GM20000 (cell line): ENCODE measurements at regions not wholly inside any gene's neighbourhood (a gene's known extent, or its start where the extent isn't known, plus 50 kb on each side); places are given as distances from the start of the nearest gene placed in this dataset.
A peak's percentile ranks its signal among the peaks of the same experiment; 100 is the strongest.

Experiments used
- DNase-seq: peaks from one replicate; pipeline ENCODE4 v3.0.0; 2012; ENCODE audit warnings: low spot score
- TF ChIP-seq, protein P1 (sequence below): IDR thresholded peaks from 2 replicates; pipeline ENCODE4 v1.5.1; 2012; ENCODE audit warnings: mild to moderate bottlenecking, control low read depth; ENCODE audit errors: extremely low read depth, missing control alignments

DNA sequence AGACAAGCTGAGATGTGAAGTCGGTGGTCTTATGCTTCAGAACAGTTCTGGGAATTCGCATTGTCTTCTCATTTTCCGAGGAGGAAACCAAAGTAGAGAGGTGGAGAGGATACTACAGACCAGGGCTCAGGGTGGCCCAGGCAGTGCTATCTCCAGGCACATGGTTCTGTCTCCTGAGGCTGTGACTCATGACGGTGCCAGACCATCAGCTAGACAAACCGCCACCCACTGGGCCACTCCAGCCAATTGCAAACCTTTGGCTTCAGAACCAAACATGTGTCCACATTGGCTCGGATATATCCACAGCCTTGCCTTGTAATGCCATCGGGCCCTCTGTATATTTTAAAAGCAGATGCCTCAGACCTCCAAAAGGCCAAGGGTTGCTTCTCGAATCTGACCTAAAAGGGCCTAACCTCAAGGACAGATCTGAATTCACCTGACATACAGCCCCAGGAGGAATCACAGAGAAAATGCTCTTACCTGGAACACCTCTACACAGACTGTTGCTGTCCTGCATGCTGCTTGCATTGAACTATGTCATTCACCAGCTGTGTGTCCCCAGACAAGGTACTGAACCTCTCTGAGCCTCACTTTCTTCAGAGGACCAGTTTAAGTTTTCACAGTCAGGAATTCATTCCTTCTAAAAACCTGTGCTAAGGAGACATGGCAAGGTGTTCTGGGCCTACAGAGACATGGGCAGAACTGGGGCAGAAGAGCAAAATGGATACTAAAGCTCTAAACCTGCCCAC, 224.9 kb upstream of the JUN start:
- DNase-seq: no peak
- TF ChIP-seq, protein P1, sequence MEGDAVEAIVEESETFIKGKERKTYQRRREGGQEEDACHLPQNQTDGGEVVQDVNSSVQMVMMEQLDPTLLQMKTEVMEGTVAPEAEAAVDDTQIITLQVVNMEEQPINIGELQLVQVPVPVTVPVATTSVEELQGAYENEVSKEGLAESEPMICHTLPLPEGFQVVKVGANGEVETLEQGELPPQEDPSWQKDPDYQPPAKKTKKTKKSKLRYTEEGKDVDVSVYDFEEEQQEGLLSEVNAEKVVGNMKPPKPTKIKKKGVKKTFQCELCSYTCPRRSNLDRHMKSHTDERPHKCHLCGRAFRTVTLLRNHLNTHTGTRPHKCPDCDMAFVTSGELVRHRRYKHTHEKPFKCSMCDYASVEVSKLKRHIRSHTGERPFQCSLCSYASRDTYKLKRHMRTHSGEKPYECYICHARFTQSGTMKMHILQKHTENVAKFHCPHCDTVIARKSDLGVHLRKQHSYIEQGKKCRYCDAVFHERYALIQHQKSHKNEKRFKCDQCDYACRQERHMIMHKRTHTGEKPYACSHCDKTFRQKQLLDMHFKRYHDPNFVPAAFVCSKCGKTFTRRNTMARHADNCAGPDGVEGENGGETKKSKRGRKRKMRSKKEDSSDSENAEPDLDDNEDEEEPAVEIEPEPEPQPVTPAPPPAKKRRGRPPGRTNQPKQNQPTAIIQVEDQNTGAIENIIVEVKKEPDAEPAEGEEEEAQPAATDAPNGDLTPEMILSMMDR: no peak

DNA sequence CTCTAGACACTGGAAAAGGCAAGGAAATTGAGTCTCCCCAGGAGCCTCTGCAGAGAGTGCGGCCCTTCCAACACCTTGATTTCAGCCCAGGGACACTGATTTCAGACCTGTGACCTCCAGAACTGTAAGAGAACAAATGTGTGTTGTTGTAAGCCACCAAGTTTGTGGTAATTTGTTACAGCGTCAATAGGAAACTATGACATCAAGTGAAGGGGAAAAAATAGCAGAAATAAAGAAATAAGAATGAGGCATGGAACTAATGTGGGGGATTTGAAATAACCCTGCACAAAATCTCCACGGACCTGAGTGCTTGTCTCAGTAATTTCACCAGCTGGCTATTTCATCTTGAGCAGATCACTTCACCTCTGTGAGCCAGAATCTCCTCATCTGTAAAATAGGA, 227.8 kb upstream of the JUN start:
- DNase-seq: no peak
- TF ChIP-seq, protein P1: no peak

GRCh38 chr1:59012378-59012777, 228.5 kb upstream of the JUN start:
- TF ChIP-seq, protein P1: no peak
- DNase-seq: no peak

GRCh38 chr1:59013276-59013927, 229.6 kb upstream of the JUN start:
- peak; percentile 24 for DNase-seq
- TF ChIP-seq, protein P1: no peak

DNA sequence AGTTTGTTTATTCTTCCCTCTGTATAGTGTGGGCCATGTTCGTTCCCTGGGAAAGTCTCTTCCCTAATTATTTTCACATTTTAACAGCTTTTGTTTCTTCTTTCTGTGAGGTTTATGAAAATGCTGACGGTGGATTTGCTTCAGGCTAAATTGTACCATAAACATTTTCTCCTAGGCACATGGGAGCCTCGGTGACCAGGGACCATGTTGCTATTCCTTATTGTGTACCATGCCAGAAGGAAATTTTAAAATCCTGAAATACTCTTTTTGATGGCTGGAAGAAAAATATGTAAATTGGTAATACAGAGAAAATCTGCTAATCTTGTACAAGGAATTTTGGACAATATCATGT, 230.1 kb upstream of the JUN start:
- TF ChIP-seq, protein P1: no peak
- DNase-seq: no peak

- TF ChIP-seq, protein P1: no peak
- no peak for DNase-seq
These were observed 231.0 kb upstream of the JUN start for GRCh38 chr1:59014827-59015226.

- TF ChIP-seq, protein P1: no peak
These were observed 231.9 kb upstream of the JUN start for GRCh38 chr1:59015708-59016107.

More at GRCh38 chr1:59015708-59016107, 231.9 kb upstream of the JUN start:
- DNase-seq: no peak
